Loucy (cell line): ENCODE measurements at regions not wholly inside any gene's neighbourhood (a gene's known extent, or its start where the extent isn't known, plus 50 kb on each side); places are given as distances from the start of the nearest gene placed in this dataset.

Source experiments
- H2AFZ ChIP-seq: fragments of 200-600 bp; sonication (generic); 2 replicates; pipeline ENCODE4 v1.6.0; 2016; ENCODE audit warnings: antibody characterized with exemption, mild to moderate bottlenecking, low read length, moderate library complexity
- H3F3A ChIP-seq: fragments of 200-600 bp; 2 replicates; pipeline ENCODE4 v1.6.0; 2016; ENCODE audit warnings: antibody characterized with exemption, low read depth, mild to moderate bottlenecking
- H3K27me3 ChIP-seq: fragments of 200-600 bp; sonication (generic); 2 replicates; pipeline ENCODE4 v1.6.1; 2014; ENCODE audit warnings: low read length, mild to moderate bottlenecking; ENCODE audit not compliant: insufficient read depth, poor library complexity, severe bottlenecking
- H3K36me3 ChIP-seq: fragments of 200-600 bp; sonication (generic); 2 replicates; pipeline ENCODE4 v1.6.1; 2016; ENCODE audit warnings: low read length; ENCODE audit not compliant: insufficient read depth
- H3K4me1 ChIP-seq: fragments of 200-600 bp; sonication (generic); 2 replicates; pipeline ENCODE4 v1.5.1; 2014; ENCODE audit warnings: low read length, mild to moderate bottlenecking; ENCODE audit not compliant: insufficient read depth, poor library complexity, severe bottlenecking
- H3K4me2 ChIP-seq: fragments of 200-600 bp; sonication (generic); 2 replicates; pipeline ENCODE4 v1.6.0; 2014; ENCODE audit warnings: antibody characterized with exemption, low read length, low read depth, mild to moderate bottlenecking; ENCODE audit not compliant: poor library complexity, severe bottlenecking
- H3K4me3 ChIP-seq: fragments of 200-600 bp; sonication (generic); 2 replicates; pipeline ENCODE4 v1.5.1; 2014; ENCODE audit warnings: low read length, mild to moderate bottlenecking, mixed read lengths; ENCODE audit not compliant: poor library complexity, severe bottlenecking
- H3K79me2 ChIP-seq: fragments of 200-600 bp; sonication (generic); 2 replicates; pipeline ENCODE4 v1.6.1; 2014; ENCODE audit warnings: low read length; ENCODE audit not compliant: insufficient read depth
- H3K9ac ChIP-seq: fragments of 200-600 bp; sonication (generic); 2 replicates; pipeline ENCODE4 v1.6.0; 2014; ENCODE audit warnings: mild to moderate bottlenecking, low read depth, low read length, moderate library complexity; ENCODE audit not compliant: poor library complexity, severe bottlenecking
- H3K9me2 ChIP-seq: fragments of 200-600 bp; sonication (generic); replicated peaks from 2 replicates; pipeline ENCODE4 v1.6.1; 2016; ENCODE audit warnings: low read depth, low read length, mixed read lengths
- H3K9me3 ChIP-seq: fragments of 200-600 bp; sonication (generic); 2 replicates; pipeline ENCODE4 v1.6.1; 2014; ENCODE audit warnings: mild to moderate bottlenecking, antibody characterized with exemption, low read length, low read depth; ENCODE audit not compliant: insufficient read depth
- H4K20me1 ChIP-seq: fragments of 200-600 bp; sonication (generic); 2 replicates; pipeline ENCODE4 v1.6.0; 2014; ENCODE audit warnings: antibody characterized with exemption, low read length, mild to moderate bottlenecking; ENCODE audit not compliant: insufficient read depth, poor library complexity, severe bottlenecking
- CTCF ChIP-seq: fragments of 200-600 bp; sonication (generic); conservative IDR thresholded peaks from 2 replicates; pipeline ENCODE4 v1.5.1; 2014; ENCODE audit warnings: mild to moderate bottlenecking, antibody characterized with exemption, low read length
- EZH2phosphoT487 ChIP-seq: fragments of 200-600 bp; IDR thresholded peaks from 2 replicates; pipeline ENCODE4 v1.6.1; 2018; ENCODE audit warnings: antibody characterized with exemption, mild to moderate bottlenecking, moderate library complexity, borderline replicate concordance

- no peaks in the 10 kb centered on the region for H3K36me3 ChIP-seq
- no peak overlapping the region for H3K4me2 ChIP-seq
- no peaks in the 10 kb centered on the region for H3K79me2 ChIP-seq
- H3K4me1 ChIP-seq = no peaks in the 10 kb centered on the region
- H3F3A ChIP-seq = no peaks in the 10 kb centered on the region
- no peak overlapping the region for H3K9ac ChIP-seq
- TF ChIP-seq CTCF (no peak), EZH2phosphoT487 (no peak)
- no peaks in the 10 kb centered on the region for H4K20me1 ChIP-seq
- no peak overlapping the region for H2AFZ ChIP-seq
- no peak overlapping the region for H3K4me3 ChIP-seq
- no peaks in the 10 kb centered on the region for H3K9me3 ChIP-seq
- H3K27me3 ChIP-seq = no peaks in the 10 kb centered on the region
- no peaks in the 10 kb centered on the region for H3K9me2 ChIP-seq
Observed at GRCh38 chr13:73404581-73404980, 345.8 kb downstream of the KLF5 start.

GRCh38 chr13:73403355-73404120, 344.7 kb downstream of the KLF5 start:
- Histone ChIP-seq H4K20me1 (no peaks in the 10 kb centered on the region), H3K4me3 (no peak overlapping the region), H3K36me3 (no peaks in the 10 kb centered on the region), H3K9me2 (no peaks in the 10 kb centered on the region), H3K27me3 (no peaks in the 10 kb centered on the region), H3K9me3 (no peaks in the 10 kb centered on the region), H3K4me1 (no peaks in the 10 kb centered on the region), H3F3A (no peaks in the 10 kb centered on the region), H2AFZ (no peak overlapping the region), H3K4me2 (no peak overlapping the region), H3K79me2 (no peaks in the 10 kb centered on the region), H3K9ac (no peak overlapping the region)
- TF ChIP-seq EZH2phosphoT487 (no peak), CTCF (no peak)

- no peak overlapping the region for H3K4me2 ChIP-seq
- no peak overlapping the region for H3K4me3 ChIP-seq
- H3K4me1 ChIP-seq = no peaks in the 10 kb centered on the region
- H3K27me3 ChIP-seq = no peaks in the 10 kb centered on the region
- no peak overlapping the region for H3K9ac ChIP-seq
- H3F3A ChIP-seq = no peaks in the 10 kb centered on the region
- no peaks in the 10 kb centered on the region for H3K9me2 ChIP-seq
- no peaks in the 10 kb centered on the region for H3K79me2 ChIP-seq
- H2AFZ ChIP-seq = no peak overlapping the region
- no peaks in the 10 kb centered on the region for H3K9me3 ChIP-seq
- no peaks in the 10 kb centered on the region for H3K36me3 ChIP-seq
- TF ChIP-seq CTCF (0 out of 2 replicates have a peak, but pooled peaks have one; percentile 8), EZH2phosphoT487 (no peak)
- H4K20me1 ChIP-seq = no peaks in the 10 kb centered on the region
Observed at GRCh38 chr13:73401769-73402168, 343.0 kb downstream of the KLF5 start.
